Hepatocyte (in vitro differentiated cells): ENCODE measurements at regions not wholly inside any gene's neighbourhood (a gene's known extent, or its start where the extent isn't known, plus 50 kb on each side); places are given as distances from the start of the nearest gene placed in this dataset.
A peak's percentile ranks its signal among the peaks of the same experiment; 100 is the strongest.

Experiments used
- DNase-seq: peaks from one replicate; pipeline ENCODE4 v3.0.0-alpha.2; 2016; ENCODE audit warnings: low spot score
- H2AFZ ChIP-seq: fragments of 200-600 bp; sonication (generic); 2 replicates; pipeline ENCODE4 v1.6.0; 2016; ENCODE audit warnings: antibody characterized with exemption, mild to moderate bottlenecking
- H3K27ac ChIP-seq: fragments of 200-600 bp; sonication (generic); 2 replicates; pipeline ENCODE4 v1.5.1; 2016; ENCODE audit warnings: mild to moderate bottlenecking
- H3K27me3 ChIP-seq: fragments of 200-600 bp; sonication (generic); 2 replicates; pipeline ENCODE4 v1.6.1; 2016
- H3K36me3 ChIP-seq: fragments of 200-600 bp; sonication (generic); replicated peaks from 2 replicates; pipeline ENCODE4 v1.5.1; 2016; ENCODE audit warnings: low read depth; ENCODE audit not compliant: insufficient read depth
- H3K4me1 ChIP-seq: fragments of 200-600 bp; sonication (generic); 2 replicates; pipeline ENCODE4 v1.5.1; 2016; ENCODE audit warnings: mild to moderate bottlenecking, moderate library complexity; ENCODE audit not compliant: insufficient read depth
- H3K4me2 ChIP-seq: fragments of 200-600 bp; sonication (generic); 2 replicates; pipeline ENCODE4 v1.6.0; 2016
- H3K4me3 ChIP-seq: fragments of 200-600 bp; sonication (generic); 2 replicates; pipeline ENCODE4 v1.5.1; 2016; ENCODE audit warnings: mild to moderate bottlenecking
- H3K79me2 ChIP-seq: fragments of 200-600 bp; sonication (generic); 2 replicates; pipeline ENCODE4 v1.6.0; 2017; ENCODE audit warnings: mild to moderate bottlenecking
- H3K9me2 ChIP-seq: fragments of 200-600 bp; sonication (generic); replicated peaks from 2 replicates; pipeline ENCODE4 v1.6.0; 2017; ENCODE audit warnings: mild to moderate bottlenecking; ENCODE audit not compliant: insufficient read depth
- H3K9me3 ChIP-seq: fragments of 200-600 bp; sonication (generic); 2 replicates; pipeline ENCODE4 v1.5.1; 2016; ENCODE audit warnings: low read depth, mild to moderate bottlenecking
- H4K20me1 ChIP-seq: fragments of 200-600 bp; sonication (generic); 2 replicates; pipeline ENCODE4 v1.6.0; 2016; ENCODE audit warnings: mild to moderate bottlenecking; ENCODE audit not compliant: insufficient read depth, poor library complexity, severe bottlenecking
- EZH2 ChIP-seq: fragments of 200-600 bp; sonication (generic); IDR thresholded peaks from 2 replicates; pipeline ENCODE4 v1.6.1; 2016; ENCODE audit warnings: antibody characterized with exemption, mild to moderate bottlenecking, borderline replicate concordance
- EZH2phosphoT487 ChIP-seq: fragments of 200-600 bp; sonication (generic); IDR thresholded peaks from one replicate; pipeline ENCODE4 v1.6.1; 2018; ENCODE audit warnings: antibody characterized with exemption, mild to moderate bottlenecking, low read depth, moderate library complexity; ENCODE audit not compliant: unreplicated experiment, severe bottlenecking
- WGBS: methylation state at CpG from one replicate; pipeline ENCODE4 v1.1.6; 2016; ENCODE audit warnings: low lambda C conversion rate; ENCODE audit errors: missing lambda C conversion rate; 5-methylcytosine and 5-hydroxymethylcytosine counted together
- TF ChIP-seq, protein P1 (sequence below): fragments of 200-600 bp; sonication (generic); IDR thresholded peaks from 2 replicates; pipeline ENCODE4 v1.5.1; 2016; ENCODE audit warnings: antibody characterized with exemption, mild to moderate bottlenecking; ENCODE audit not compliant: poor library complexity

DNA sequence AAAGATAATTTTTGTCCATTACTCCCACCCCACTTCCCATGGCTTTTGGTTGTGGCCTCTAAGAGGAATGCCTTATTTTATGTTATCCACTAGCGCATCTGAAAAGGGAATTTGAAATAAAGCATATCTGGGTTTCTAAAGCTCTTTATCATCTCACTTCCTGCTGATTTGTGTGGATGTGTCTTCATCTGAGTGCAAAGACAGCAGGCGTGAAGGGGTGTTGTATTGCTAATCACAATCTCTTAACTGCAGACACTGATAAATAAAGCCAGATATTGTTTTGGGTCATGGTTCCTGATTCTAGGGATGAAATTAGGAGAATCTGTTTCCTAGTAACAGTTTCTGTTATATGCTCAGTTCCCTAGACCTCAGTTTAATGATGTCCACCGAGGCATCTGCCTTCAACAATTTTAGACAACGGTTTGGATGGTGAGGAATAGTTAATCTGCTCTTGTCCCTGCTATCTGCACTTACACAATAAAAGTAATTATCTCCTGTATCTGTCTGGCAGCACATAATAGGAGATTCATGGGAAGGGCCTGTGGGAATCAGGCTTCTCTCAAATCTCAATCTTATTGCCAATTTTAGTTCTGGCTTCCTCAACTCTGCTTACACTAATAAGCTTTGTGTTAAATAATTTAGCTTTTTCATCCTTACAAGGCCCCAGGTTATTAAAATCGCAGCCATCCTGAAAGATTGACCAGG is 517.9 kb upstream of the ATXN8OS start:
- WGBS: 80% methylated on average over 5 of the region's 5 CpGs
- H3K9me2 ChIP-seq: no peaks in the 10 kb centered on the region
- H3K9me3 ChIP-seq: no peaks in the 10 kb centered on the region
- no peak overlapping the region for H3K4me2 ChIP-seq
- no peaks in the 10 kb centered on the region for H3K36me3 ChIP-seq
- no peaks in the 10 kb centered on the region for H3K27me3 ChIP-seq
- H3K4me1 ChIP-seq: no peaks in the 10 kb centered on the region
- H3K79me2 ChIP-seq: no peaks in the 10 kb centered on the region
- H3K27ac ChIP-seq: no peak overlapping the region
- no peak overlapping the region for H2AFZ ChIP-seq
- TF ChIP-seq EZH2: no peak
- TF ChIP-seq EZH2phosphoT487: no peak
- TF ChIP-seq, protein P1, sequence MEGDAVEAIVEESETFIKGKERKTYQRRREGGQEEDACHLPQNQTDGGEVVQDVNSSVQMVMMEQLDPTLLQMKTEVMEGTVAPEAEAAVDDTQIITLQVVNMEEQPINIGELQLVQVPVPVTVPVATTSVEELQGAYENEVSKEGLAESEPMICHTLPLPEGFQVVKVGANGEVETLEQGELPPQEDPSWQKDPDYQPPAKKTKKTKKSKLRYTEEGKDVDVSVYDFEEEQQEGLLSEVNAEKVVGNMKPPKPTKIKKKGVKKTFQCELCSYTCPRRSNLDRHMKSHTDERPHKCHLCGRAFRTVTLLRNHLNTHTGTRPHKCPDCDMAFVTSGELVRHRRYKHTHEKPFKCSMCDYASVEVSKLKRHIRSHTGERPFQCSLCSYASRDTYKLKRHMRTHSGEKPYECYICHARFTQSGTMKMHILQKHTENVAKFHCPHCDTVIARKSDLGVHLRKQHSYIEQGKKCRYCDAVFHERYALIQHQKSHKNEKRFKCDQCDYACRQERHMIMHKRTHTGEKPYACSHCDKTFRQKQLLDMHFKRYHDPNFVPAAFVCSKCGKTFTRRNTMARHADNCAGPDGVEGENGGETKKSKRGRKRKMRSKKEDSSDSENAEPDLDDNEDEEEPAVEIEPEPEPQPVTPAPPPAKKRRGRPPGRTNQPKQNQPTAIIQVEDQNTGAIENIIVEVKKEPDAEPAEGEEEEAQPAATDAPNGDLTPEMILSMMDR: no peak
- no peak overlapping the region for H3K4me3 ChIP-seq
- H4K20me1 ChIP-seq: no peaks in the 10 kb centered on the region
- no peak for DNase-seq

DNA sequence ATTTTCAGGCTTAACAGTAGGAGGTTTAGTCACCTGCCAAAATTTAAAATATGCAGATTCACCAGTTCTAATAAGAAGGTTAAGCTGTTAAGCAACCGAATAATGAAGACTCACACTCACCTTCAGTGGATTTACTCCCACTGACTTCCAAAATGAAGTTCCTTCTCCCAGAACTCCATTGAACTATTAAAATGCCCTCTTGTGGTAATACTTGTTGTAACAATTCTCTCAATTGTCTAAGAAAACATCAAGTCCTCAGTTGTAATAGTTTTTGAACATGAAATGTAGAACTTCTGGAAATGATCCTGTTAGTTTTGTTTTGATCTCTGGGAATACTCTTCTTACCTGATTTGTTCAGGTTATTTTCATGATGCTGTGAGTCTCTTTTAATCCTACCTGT is 522.0 kb upstream of the ATXN8OS start:
- TF ChIP-seq, protein P1: peak; percentile 26
- TF ChIP-seq EZH2phosphoT487: no peak
- Histone ChIP-seq H2AFZ (no peak overlapping the region), H3K4me1 (no peaks in the 10 kb centered on the region), H3K36me3 (no peaks in the 10 kb centered on the region), H3K79me2 (no peaks in the 10 kb centered on the region), H3K27me3 (no peaks in the 10 kb centered on the region), H3K27ac (no peak overlapping the region), H3K4me2 (no peak overlapping the region), H4K20me1 (no peaks in the 10 kb centered on the region), H3K4me3 (no peak overlapping the region), H3K9me3 (no peaks in the 10 kb centered on the region), H3K9me2 (no peaks in the 10 kb centered on the region)
- WGBS: 63% methylated on average over 1 of the region's 1 CpG
- no peak for DNase-seq

DNA sequence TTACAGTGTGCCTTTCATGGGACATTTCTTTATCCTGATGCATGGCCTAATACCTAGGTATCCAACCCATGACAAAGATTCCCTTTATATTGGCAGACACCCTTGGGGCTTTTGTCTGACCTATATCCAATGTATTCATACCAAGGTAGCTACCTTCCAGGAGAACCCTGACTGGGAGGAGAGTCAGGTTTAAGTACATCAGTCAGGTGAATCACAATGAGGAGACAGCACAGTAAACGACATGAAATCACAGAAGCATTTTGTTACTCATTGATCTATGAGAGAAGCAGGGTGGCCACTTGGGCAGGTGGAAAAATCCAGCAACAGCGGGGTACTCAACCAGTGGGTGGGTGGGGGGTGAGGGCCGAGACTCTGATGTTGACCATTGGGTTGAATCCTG is 527.4 kb upstream of the ATXN8OS start:
- TF ChIP-seq, protein P1: no peak
- TF ChIP-seq EZH2 (no peak), EZH2phosphoT487 (no peak)
- WGBS: 66% methylated on average over 3 of the region's 3 CpGs
- no peaks in the 10 kb centered on the region for H3K27me3 ChIP-seq
- no peaks in the 10 kb centered on the region for H3K9me2 ChIP-seq
- DNase-seq: no peak
- H3K4me2 ChIP-seq: no peak overlapping the region
- H3K4me3 ChIP-seq: no peak overlapping the region
- no peak overlapping the region for H3K27ac ChIP-seq
- no peaks in the 10 kb centered on the region for H3K4me1 ChIP-seq
- no peaks in the 10 kb centered on the region for H4K20me1 ChIP-seq
- no peaks in the 10 kb centered on the region for H3K36me3 ChIP-seq
- no peaks in the 10 kb centered on the region for H3K79me2 ChIP-seq
- H3K9me3 ChIP-seq: no peaks in the 10 kb centered on the region
- no peak overlapping the region for H2AFZ ChIP-seq

DNA sequence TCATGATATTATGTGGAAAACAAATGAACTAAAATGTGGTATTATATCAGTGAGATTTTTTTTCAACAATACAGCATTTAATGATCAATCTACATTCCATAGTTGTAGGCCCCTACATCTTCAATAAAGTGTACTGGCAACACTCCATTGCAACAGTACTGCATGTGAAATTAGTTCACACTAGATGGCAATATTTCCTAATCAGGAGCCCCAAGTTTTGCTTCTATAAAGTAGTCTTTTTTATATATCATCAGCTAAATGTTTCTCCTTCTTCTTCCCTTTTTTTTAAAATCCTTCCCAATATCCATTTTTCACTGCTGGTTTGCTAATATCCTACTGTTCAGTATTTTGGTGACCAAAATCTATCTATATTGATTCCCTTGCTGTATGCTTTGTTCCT is 528.3 kb upstream of the ATXN8OS start:
- no peaks in the 10 kb centered on the region for H3K36me3 ChIP-seq
- no peak overlapping the region for H3K4me3 ChIP-seq
- H3K4me2 ChIP-seq: no peak overlapping the region
- no peak overlapping the region for H2AFZ ChIP-seq
- H4K20me1 ChIP-seq: no peaks in the 10 kb centered on the region
- no peaks in the 10 kb centered on the region for H3K9me2 ChIP-seq
- no peaks in the 10 kb centered on the region for H3K79me2 ChIP-seq
- no peaks in the 10 kb centered on the region for H3K4me1 ChIP-seq
- no peaks in the 10 kb centered on the region for H3K9me3 ChIP-seq
- peak; percentile 40 for DNase-seq
- no peak overlapping the region for H3K27ac ChIP-seq
- H3K27me3 ChIP-seq: no peaks in the 10 kb centered on the region
- TF ChIP-seq EZH2: no peak
- TF ChIP-seq EZH2phosphoT487: no peak
- TF ChIP-seq, protein P1: peak; percentile 56
